HS-27A (cell line): ENCODE measurements at regions not wholly inside any gene's neighbourhood (a gene's known extent, or its start where the extent isn't known, plus 50 kb on each side); places are given as distances from the start of the nearest gene placed in this dataset.

ENCODE experiments used
- DNase-seq: peaks from one replicate; pipeline ENCODE4 v3.0.0-alpha.2; 2012; ENCODE audit warnings: low read depth, missing footprints

DNA sequence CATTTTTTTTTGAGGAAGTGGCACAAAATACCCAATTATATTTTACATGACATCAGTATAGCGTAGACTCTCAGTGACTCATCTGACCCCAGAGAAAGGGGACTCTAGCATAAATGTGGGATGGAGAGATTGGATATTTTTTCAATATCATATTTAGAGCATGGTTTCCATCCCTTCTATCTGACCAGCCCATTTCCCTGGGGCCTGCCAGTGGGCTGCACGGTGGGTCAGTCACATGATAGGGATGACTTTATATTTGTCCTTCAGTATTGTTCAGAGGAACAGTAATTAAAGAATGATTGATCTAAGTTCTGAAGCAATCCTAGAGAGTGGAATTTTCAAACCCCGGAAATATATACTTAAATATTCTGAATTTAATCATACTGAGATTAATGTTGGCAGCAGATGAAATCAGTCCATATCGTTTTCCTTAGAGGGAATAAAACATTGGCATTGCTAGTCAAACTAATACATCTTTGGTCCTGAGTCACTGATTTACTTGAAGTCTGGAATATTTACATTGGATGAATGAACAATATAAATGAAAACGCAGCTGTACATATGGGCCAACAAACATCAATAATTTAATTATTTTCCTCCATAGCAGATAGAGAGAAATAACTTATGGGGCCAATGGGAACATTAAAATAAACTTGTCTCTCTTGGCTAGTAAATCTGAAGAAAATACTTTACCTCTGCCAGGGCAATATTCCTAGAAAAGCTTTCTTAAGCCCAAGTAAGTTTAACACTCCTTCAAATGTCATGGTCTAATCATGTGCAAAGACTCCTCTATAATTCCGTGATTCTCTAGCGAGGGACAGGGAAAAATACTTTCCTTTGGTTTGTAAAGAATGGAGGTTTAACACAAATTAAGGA lies 563.6 kb upstream of the PKDCC start:
- no peak for DNase-seq

DNA sequence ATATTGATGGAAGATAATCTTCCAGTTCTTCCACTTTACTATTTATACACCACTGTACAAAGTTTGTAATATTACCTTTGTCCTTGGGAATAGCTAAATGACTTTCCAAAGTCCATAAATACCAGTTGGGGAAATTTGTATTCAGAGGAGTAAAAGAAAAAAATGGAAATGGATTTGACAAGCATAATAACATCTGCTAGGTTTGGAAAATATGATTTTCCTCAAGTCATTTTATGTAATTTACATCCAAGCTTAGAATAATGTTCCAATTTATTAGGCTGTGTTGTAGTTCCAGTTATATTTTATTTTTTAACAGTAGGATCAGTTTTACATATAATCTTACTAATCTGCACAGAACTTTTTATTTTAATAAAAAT lies 563.0 kb upstream of the PKDCC start:
- DNase-seq: no peak

DNA sequence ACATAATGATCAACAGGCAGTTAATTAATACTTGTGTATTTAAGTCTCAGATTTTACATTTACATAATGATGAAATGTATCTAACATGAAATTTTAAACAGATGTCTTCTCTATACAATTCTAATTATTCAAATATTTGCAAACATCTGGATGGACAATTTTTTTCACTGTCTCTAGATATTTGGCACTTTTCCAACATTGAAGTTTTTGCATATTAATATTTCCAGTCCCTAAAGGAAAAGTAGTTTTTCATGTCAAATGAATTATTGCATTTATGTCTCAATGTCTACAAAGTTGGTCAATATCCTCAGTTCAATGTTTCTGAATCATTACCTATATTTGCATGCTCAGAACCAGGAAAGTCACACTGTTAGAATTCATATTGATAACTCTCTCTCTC lies 560.9 kb upstream of the PKDCC start:
- DNase-seq: no peak

DNA sequence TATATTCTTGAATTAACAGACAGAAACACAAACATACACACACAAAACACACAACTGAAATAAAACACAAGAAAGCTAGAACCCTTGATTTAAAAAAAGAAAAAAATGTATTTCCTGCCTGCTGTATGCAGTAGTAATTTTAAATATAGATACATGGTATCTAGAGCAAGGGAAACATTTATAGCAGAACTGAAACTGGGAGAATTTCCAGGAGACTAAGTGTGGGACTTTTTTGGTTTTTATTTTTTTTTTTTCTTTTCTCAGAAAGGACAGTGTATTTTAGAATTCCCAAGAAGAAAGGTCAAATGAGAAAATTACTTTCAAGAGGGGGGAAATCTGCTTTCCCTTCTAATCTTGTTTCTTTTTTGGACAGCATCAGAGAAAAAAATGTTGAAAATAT lies 558.9 kb upstream of the PKDCC start:
- DNase-seq: no peak

DNA sequence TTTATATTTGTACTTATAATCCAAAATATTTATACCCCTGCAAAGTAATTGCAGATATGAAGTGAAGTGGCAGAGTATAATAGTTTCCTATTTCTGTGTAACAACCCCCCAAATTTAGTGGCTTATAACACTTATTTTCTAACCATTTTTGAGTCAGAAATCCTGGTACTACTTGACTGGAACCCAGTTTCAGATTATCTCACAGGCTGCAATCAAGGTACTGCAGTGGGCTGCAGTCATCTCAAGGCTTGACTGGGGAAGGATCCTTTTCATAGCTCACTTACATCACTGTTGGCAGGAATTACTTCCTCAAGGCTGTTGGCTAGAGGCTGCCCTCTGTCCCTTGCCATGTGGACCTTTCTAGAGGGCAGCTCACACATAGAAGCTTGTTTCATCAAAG lies 558.2 kb upstream of the PKDCC start:
- DNase-seq: no peak

DNA sequence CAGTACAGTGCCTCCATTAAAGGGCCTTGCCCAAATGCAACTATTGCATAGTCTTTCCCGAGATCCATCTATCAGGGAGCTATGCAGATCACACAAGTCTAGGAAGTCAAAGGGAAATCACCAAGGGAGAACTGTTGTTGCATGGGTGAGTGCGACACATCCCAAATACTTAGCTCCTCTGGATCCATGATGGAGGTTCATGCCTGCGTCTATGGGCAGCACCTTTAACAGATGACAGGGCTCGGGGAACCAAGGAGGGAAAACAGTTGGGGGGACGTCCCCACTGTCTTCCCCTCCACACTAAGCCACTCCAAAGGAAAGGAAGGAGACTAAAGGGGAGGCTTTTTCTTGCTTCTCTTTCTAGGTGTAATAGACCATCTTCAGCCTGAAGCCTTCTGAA lies 552.8 kb upstream of the PKDCC start:
- no peak for DNase-seq

DNA sequence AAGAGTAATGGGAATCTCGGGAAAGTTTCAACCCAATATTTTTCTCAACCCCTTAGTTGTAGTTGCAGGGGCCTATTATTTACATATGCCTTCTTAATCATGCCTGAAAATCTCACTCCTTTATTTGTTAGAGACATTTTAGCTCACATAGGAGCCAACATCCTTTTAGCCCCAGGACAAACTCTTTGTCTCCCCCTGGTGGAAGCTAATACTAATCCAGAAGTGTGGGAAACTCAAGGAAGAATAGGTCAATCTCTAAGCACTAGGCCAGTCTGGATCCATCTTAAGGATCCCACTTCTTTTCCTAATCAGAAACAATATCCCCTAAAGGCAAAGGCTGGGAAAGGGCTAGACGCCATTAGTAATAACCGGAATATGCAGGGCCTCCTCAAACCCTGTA lies 550.9 kb upstream of the PKDCC start:
- no peak for DNase-seq

DNA sequence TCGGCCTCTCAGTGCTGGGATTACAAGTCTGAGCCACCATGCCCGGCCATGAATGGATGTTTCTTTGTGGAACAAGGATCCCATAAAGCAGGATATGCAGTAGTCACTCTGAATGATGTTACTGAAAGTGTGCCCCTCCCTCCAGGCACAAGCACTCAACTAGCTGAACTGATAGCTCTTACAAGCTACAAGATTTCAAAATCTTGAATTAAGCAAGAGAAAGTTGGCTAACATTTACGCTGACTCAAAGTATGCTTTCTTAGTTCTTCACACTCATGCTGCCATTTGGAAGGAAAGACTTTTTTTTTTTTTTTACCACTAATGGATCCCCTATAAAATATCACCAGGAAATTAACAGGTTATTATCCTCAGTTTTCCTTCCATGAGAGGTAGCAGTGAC lies 549.0 kb upstream of the PKDCC start:
- no peak for DNase-seq

DNA sequence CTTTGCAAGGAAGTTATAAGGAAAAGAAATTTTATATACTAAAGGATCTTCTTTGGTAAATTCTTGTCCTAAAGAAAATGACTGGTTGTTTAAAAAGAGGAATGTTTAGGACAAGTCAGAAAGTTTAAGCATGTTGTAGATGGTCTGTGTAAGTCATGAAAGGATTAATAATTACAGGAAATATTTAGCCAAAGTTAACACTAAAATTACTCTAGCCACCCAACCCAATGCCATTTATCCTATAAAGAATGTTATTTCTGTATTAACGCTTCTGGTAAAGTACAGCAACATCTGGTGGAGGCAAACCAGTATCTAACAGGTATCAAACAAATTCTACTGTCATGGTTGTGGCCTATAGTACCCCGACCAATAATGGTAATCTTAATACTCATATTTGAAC lies 546.9 kb upstream of the PKDCC start:
- DNase-seq: no peak

DNA sequence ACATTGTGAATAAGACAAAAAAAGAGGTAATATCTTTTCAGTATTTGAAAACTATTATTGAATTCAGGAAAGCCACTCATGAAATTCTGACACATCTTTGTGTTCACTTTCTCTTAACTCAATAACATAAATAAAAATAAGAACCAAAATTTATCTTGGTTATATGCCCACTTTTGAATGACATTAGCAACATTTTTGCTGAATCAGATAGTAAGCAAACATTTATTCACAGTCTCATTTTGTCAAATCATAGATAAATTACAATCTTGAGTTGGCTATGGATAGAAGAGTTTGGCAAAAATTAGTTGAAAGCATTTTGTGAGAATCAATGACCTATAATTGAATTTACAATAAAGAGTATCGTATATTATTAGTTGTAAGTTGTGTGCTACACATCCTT lies 545.1 kb upstream of the PKDCC start:
- no peak for DNase-seq

DNA sequence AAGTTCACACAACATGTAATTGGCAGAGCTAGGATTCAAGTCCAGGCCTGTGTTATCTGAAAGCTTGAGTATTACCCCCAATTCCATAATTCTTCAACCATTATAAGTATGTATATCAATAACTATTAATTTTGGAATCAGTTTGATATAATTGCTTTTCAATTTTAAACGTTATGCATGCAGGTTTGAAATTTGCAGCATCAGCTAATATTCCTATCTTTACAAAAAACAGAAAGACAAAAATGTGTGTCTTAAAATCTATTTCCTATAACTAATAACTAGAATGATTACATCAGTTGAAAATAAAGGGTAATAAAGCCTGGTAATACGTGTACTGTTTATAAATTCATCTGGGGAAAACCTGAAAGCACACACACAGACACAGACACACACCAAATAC lies 543.3 kb upstream of the PKDCC start:
- DNase-seq: no peak

DNA sequence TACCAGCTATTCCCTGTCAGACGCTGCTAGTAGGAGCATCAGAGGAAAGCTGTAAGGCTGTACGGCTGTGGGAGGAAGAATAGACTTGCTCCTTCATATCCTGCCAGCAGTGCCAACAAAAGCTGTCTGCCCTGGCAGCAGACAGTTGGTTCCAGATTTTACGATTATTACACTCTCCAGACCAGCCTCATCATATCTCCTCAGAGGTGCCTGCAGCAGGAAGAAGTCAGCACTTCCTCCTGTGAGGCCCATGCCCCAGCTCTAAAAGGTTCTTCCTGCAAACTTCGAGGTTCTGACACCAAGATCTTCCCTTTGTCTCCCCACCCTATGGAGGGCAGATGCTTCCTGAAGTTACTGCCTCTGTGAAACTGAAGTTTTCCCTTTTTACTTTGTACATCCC lies 537.7 kb upstream of the PKDCC start:
- no peak for DNase-seq

DNA sequence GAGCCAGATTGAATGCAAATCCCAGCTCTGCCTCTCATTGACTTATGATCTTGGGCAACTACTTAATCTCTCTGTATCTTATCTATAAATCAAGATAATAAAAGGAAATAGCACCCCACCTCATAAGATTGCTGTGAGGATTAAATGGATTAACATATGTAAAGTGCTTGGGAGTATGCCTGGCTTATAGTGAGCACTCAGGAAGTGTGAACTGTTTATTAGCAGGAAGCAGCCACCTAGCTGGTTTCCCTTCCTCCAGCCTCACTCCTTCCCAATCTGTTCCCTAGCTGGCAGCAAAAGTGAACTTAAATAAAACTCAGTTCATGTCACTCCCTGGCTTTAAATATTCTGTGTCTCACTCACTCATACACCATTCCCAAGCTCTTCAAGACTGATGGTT lies 526.6 kb upstream of the PKDCC start:
- DNase-seq: no peak

DNA sequence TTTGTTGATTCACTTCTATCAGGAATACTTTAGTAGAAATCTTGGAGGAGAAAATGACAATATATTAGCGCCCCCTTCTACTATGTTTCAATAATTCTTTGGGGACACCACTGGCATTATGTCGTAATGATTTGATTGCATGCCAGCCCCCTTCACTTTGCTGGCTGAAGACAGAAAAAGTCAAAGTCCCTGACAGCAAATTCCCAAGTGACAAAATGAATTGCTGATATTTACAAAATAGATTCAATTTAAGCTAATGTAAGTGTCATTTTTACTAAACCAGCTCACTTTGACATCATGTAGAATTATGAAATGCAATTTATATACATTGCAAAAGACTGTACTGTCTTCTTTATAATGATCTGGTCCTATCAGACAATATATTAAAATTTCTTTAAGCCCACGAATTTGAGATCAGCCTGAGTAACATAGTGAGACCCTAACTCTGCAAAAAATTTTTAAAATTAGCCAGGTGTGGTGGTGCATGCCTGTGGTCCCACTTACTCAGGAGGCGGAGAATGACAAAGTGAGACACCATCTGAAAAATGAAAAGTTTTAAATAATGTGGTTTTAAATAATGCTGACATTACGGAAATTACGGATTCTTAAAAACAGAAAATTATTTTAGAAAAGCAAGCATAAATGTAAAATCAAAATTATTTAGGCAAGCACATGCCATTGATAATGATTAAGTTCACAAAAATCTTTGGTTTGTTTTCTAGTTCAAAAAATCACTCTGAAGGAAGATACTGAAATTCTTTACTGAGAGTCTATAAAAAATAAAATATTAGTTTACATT lies 520.1 kb upstream of the PKDCC start:
- no peak for DNase-seq

DNA sequence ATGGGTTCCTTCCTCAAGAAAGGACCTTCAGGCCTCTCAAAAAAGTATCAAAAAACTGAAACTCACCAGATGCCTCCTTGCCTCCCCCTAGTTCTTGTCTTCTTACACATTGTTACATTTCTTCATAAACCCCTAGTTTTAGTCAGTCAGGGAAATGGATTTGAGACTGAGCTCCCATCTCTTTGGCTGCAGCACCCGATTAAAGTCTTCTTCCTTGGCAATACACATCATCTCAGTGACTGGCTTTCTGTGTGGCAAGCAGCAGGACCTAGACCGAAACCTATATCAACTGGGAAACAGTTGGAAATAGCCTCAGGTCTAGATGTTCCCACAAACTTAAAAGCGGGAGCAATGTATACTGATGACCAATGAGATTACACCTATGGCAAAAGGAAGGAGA lies 512.2 kb upstream of the PKDCC start:
- no peak for DNase-seq

DNA sequence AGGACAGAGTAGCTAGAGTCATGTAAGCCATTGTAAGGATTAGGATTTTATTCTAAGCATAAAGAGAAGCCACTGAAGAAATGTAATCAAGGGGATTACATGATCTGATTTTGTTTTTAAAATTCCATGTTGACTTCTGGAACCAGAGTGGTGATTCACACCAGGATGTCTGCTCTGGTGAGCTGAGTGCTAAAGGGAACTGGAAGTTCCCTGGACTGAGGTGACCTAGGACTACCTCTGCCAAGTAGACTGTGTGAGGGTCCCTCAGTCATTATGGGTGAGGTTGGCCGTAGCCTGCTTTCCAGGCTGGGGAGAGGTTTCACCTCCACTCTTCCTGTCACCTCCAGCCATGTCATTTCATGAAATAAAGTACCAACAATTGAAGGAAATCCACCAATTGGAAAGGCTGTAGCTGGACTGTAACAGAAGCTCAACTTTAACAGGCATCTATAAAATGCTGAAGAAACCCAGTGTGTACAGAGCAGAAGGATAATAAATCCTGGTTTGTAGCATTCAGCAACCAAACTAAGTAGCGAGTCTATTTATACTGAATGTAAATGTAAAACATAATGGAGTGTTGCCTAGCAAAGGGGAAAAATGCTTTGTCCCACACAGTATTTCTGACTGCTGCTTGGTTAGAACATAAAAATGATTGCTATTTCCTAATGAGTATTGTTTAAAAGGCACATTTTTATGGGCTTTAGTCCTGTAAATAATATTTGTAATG lies 507.4 kb upstream of the PKDCC start:
- DNase-seq: no peak

DNA sequence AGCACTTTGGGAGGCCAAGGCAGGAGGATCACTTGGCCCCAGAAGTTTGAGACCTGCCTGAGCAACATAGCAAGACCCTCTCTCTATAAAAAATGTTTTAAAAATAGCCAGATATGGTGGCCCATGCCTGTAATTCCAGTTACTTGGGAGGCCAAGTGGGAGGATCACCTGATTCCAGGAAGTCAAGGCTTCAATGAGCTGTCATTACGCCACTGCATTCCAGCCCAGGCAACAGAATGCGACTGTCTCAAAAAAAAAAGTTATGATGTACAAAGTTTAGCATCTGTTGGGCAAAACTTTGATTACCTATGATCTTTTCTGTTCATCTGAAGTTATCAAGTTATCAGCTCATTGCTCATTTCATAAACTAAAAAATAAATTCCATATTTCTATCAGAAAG lies 504.1 kb upstream of the PKDCC start:
- no peak for DNase-seq

DNA sequence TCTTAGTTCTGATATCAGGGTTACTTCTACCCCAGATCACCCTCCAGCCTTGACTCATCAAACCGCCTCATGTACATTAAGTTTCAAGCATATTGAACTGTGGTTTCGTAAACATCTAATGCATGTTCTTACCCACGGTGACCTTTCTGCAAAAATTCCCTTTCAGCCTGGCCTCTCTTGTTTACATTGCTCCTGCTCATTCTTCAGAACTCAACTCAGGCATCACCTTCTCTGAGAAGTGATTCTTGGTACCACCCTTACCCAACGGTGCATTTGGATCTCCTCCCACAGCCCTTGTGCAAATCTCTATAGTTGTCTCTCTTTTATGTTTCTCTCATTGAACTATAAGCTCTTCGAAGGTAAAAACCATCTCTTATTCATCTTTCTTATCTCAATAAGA lies 503.1 kb upstream of the PKDCC start:
- DNase-seq: no peak

DNA sequence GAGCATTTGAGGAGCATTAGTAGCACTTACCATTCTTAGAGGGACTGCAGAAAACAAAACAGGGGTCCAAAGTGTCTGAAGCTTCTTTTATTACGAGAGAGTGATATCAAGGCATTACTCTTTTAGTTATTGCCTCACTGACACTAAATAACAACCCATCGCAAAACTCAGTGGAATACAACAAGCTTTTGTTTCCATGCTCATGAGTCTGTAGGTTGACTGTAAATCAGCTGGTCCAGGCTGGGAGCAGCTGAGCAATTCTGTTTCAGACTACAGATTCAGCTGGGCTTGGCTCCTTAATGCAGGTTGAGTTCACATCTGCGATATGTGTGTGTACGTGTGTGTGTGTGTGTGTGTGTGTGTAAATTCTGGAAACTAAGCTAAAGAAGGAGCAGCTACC lies 501.8 kb upstream of the PKDCC start:
- no peak for DNase-seq

DNA sequence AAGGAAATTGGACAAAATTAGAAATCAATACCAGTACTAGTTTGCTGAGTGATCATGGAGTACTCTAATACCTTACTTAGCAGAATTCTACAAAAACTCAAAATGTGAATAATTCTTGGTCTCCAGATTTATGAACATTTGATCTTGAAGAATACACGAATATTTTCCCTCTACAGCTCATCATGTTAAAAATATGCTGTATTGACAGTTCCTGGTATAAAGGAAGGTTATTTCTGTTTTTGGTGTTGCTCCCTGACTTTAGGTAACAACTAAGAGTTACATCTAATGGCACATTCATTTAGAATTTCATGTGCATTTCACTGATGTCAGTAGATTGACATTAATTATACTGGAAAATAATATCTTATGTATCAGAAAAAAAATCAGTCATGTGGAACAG lies 479.2 kb upstream of the PKDCC start:
- DNase-seq: no peak

DNA sequence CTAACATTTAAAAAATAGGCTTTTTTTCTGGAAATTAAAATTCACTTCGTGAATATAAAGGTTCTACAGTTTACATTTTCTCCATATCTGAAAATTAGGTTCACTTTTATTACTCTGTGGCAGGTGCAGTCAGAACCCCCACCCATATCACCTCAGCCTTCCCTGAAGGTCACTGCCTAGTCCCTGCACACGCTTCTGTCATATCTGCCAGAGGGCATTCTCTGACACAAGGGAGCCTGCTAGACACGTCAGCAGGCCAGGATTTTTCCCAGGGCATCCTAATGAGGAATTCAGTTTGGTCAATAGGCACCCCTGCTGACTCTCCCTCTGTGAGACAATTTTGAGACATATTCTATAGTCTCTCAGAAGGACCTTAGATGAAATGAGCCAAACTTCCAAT lies 475.7 kb upstream of the PKDCC start:
- no peak for DNase-seq

DNA sequence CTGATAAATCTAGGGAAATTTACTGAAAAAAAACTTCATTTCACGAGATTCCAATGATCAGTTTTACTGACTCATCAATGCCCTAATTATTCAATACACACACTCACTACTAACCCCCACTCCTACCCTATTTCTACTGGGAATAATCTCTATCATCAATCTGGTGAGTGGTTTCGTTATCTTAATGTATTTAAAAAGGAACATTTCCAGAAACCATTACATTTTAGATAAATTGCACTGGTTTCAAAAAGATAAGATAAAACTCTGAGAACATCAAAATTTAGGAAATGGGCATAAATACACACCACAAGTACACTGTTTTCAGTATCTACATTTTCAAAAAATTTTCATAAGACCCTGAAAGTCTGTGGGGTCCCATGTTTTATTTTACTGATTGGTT lies 471.4 kb upstream of the PKDCC start:
- no peak for DNase-seq

DNA sequence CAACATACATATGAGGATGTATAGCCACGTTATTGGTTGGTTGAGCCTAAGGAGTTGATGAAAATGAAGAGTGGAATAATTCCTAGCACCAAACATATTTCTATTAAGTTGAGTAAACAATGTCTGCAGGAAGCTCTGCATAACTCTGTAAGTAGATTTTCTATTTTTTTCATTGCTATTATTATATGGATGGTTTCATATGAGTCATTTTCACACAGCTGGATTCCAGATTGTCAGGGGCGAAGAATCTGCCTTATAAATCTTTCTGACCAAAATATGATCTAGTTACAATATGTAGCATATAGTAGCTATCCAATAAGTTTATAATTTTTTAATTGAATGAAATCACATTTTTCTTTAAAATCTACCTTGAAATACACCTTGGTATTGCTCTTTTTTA lies 468.0 kb upstream of the PKDCC start:
- no peak for DNase-seq
